Parathyroid adenoma (tissue), 2 donors: ENCODE measurements at regions not wholly inside any gene's neighbourhood (a gene's known extent, or its start where the extent isn't known, plus 50 kb on each side); places are given as distances from the start of the nearest gene placed in this dataset.

Experiments
- H2AFZ ChIP-seq: fragments of 300-600 bp; sonication (generic); one replicate; pipeline ENCODE4 v1.7.0; 2017; ENCODE audit warnings: antibody characterized with exemption, mild to moderate bottlenecking
- H3K27ac ChIP-seq: fragments of 300-600 bp; sonication (generic); one replicate; pipeline ENCODE4 v1.7.0; 2017
- H3K27me3 ChIP-seq: fragments of 300-600 bp; sonication (generic); one replicate; pipeline ENCODE4 v1.7.0; 2017; ENCODE audit warnings: low read length; ENCODE audit not compliant: control insufficient read depth, insufficient read depth
- H3K36me3 ChIP-seq: fragments of 300-600 bp; sonication (generic); one replicate; pipeline ENCODE4 v1.7.0; 2017; ENCODE audit warnings: low read length; ENCODE audit not compliant: control insufficient read depth, insufficient read depth
- H3K4me1 ChIP-seq: fragments of 300-600 bp; sonication (generic); one replicate; pipeline ENCODE4 v1.7.0; 2017; ENCODE audit warnings: control low read depth
- H3K4me2 ChIP-seq: fragments of 300-600 bp; sonication (generic); one replicate; pipeline ENCODE4 v1.7.0; 2017; ENCODE audit warnings: low read length
- H3K4me3 ChIP-seq: fragments of 300-600 bp; sonication (generic); one replicate; pipeline ENCODE4 v1.7.0; 2017; ENCODE audit warnings: low read depth, low read length
- H3K79me2 ChIP-seq: fragments of 300-600 bp; sonication (generic); one replicate; pipeline ENCODE4 v1.7.0; 2017; ENCODE audit warnings: control low read depth
- H3K9ac ChIP-seq: fragments of 300-600 bp; sonication (generic); one replicate; pipeline ENCODE4 v1.7.0; 2017; ENCODE audit warnings: mild to moderate bottlenecking
- H3K9me3 ChIP-seq: fragments of 300-600 bp; sonication (generic); one replicate; pipeline ENCODE4 v1.7.0; 2017; ENCODE audit warnings: low read length; ENCODE audit not compliant: control insufficient read depth
- TF ChIP-seq, protein P1 (sequence below): fragments of 300-600 bp; sonication (generic); IDR thresholded peaks from one replicate; pipeline ENCODE4 v1.7.0; 2017; ENCODE audit warnings: antibody characterized with exemption, mild to moderate bottlenecking
- donor health status: primary hyperparathyroidism.

- Histone ChIP-seq H2AFZ (no peak overlapping the region), H3K4me1 (no peaks in the 10 kb centered on the region), H3K9ac (no peak overlapping the region), H3K27me3 (no peaks in the 10 kb centered on the region), H3K36me3 (no peaks in the 10 kb centered on the region), H3K4me2 (no peak overlapping the region), H3K9me3 (no peaks in the 10 kb centered on the region), H3K4me3 (no peak overlapping the region), H3K79me2 (no peaks in the 10 kb centered on the region), H3K27ac (no peak overlapping the region)
- TF ChIP-seq, protein P1, sequence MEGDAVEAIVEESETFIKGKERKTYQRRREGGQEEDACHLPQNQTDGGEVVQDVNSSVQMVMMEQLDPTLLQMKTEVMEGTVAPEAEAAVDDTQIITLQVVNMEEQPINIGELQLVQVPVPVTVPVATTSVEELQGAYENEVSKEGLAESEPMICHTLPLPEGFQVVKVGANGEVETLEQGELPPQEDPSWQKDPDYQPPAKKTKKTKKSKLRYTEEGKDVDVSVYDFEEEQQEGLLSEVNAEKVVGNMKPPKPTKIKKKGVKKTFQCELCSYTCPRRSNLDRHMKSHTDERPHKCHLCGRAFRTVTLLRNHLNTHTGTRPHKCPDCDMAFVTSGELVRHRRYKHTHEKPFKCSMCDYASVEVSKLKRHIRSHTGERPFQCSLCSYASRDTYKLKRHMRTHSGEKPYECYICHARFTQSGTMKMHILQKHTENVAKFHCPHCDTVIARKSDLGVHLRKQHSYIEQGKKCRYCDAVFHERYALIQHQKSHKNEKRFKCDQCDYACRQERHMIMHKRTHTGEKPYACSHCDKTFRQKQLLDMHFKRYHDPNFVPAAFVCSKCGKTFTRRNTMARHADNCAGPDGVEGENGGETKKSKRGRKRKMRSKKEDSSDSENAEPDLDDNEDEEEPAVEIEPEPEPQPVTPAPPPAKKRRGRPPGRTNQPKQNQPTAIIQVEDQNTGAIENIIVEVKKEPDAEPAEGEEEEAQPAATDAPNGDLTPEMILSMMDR = no peak
Observed at GRCh38 chr7:131699323-131699722, 142.9 kb upstream of the PODXL start.

DNA sequence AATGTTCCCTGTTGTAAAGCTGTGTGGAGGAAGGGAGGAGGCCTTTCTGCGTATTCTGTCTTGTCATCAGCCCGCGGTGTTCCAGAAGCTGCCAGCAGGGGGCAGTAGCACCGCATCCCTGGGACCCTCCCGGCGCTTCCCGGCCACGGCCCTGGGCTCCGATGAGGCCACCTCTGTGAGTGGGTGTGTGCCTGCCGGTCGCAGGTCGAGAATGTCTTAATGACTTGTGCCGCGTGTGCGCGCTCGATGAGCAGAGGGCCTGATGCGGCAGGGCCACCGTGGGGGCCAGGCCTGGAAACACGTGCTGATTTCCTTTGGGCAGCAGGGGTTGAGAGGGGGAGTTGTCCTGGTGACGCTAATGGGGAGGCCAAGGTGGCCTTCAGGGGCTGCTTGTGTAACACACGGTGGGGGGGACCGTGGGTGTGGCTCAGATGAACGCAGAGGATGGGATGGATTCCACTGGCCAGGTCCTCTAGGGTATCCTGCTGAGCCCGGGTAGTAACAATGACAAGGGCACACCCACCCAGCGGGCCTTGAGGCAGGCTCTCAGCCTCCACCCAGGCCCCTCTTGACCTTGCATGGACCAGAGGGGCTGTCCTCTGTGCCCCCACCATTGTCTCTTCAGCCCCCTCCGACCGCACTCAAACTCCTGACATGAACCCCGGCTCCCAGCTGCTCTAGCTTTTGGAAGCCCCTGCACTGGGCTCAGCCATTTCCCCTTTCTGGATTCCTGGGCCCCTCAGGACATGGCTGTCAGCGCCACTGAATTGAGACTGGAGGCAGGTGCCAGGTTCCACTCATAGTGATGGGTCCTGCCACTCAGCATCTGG is 135.9 kb upstream of the PODXL start:
- Histone ChIP-seq H3K4me3 (no peak overlapping the region), H2AFZ (peak overlapping the region; percentile 25), H3K79me2 (no peaks in the 10 kb centered on the region), H3K36me3 (no peaks in the 10 kb centered on the region), H3K27ac (no peak overlapping the region), H3K4me2 (peak overlapping the region; percentile 17), H3K9me3 (no peaks in the 10 kb centered on the region), H3K27me3 (peaks cover 3% of the 10 kb centered on the region), H3K4me1 (no peaks in the 10 kb centered on the region), H3K9ac (no peak overlapping the region)
- TF ChIP-seq, protein P1 = peak; percentile 57

DNA sequence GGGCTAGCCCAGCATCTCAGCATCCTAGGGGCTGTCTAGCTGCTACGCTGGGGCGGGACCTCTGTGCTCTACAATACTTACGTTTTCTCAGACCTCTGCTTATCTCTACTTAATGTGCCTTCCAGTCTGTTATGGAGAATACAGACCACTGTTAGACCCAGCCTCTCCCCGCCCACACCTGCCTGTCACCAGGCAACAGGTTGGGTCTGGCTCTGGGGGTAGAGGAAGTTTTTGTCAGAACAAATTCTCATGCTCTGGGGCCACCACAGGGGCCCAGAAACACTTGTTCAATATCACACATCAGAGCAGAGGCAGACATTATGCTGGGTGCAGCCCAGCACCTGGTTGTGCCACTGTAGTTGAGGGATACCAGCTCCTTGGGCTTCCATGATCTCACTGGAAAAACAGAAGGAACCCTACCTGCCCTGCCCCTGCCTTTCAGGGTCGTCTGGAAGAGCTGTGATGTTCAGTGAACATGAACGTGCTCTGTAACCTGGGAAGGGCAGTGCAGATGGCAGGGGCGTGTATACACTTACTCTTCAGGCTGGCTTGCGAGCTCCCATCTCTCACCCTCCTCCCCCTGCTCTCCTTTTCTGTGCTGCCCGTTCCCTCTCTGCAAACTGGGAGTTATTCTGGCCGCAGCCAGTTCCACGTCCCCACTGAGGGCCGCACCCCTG is 135.2 kb upstream of the PODXL start:
- Histone ChIP-seq H3K9me3 (no peaks in the 10 kb centered on the region), H3K27me3 (peaks cover 3% of the 10 kb centered on the region), H3K4me1 (no peaks in the 10 kb centered on the region), H2AFZ (no peak overlapping the region), H3K4me3 (no peak overlapping the region), H3K9ac (no peak overlapping the region), H3K79me2 (no peaks in the 10 kb centered on the region), H3K4me2 (no peak overlapping the region), H3K36me3 (no peaks in the 10 kb centered on the region), H3K27ac (no peak overlapping the region)
- TF ChIP-seq, protein P1 = no peak

DNA sequence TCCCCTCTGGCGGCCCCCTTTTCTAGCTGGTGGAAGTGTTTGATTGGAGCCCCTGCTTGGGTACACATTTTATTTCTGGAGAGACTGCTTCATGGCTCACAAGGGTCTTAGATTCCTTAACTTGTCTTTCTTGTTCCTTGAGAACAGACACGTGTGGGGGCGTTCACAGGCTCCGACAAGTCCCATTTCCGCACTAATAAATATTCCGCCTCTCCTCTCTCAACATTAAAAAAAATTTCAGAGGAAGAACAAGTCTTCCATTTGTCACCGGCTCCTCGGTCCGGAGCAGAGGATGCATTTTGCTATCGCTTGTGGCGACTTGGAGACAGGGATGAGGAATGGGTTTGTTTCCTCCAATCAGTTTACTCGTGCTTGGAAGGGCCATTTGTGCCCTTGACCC is 134.0 kb upstream of the PODXL start:
- Histone ChIP-seq H3K27ac (no peak overlapping the region), H3K4me3 (no peak overlapping the region), H3K36me3 (no peaks in the 10 kb centered on the region), H3K9ac (no peak overlapping the region), H3K4me1 (no peaks in the 10 kb centered on the region), H2AFZ (no peak overlapping the region), H3K79me2 (no peaks in the 10 kb centered on the region), H3K9me3 (no peaks in the 10 kb centered on the region), H3K4me2 (no peak overlapping the region), H3K27me3 (peaks cover 3% of the 10 kb centered on the region)
- TF ChIP-seq, protein P1 = no peak
